ENCODE measurements at regions not wholly inside any gene's neighbourhood (a gene's known extent, or its start where the extent isn't known, plus 50 kb on each side); places are given as distances from the start of the nearest gene placed in this dataset.

DNA sequence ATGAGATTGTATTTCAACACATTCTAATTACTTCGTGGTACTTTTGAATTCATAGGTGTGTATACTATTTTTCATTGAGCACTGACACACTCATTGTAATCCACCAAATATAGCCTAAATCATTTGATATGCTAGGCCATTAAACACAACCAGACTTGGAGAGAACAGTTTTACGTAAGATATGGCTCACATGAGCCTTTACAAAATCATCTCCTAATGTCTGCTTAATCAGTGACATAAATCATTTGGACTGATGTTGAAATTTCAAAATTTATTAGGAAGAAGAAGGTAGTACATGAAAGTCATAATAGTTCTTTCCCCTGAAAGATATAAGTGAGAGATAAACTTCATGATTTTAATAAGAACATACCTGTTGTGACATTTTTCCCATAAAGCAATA lies 550.2 kb upstream of the LINC00305 start:
- TF ChIP-seq, protein P1, sequence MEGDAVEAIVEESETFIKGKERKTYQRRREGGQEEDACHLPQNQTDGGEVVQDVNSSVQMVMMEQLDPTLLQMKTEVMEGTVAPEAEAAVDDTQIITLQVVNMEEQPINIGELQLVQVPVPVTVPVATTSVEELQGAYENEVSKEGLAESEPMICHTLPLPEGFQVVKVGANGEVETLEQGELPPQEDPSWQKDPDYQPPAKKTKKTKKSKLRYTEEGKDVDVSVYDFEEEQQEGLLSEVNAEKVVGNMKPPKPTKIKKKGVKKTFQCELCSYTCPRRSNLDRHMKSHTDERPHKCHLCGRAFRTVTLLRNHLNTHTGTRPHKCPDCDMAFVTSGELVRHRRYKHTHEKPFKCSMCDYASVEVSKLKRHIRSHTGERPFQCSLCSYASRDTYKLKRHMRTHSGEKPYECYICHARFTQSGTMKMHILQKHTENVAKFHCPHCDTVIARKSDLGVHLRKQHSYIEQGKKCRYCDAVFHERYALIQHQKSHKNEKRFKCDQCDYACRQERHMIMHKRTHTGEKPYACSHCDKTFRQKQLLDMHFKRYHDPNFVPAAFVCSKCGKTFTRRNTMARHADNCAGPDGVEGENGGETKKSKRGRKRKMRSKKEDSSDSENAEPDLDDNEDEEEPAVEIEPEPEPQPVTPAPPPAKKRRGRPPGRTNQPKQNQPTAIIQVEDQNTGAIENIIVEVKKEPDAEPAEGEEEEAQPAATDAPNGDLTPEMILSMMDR (IDR thresholded peaks at IDR 0.05), result no peak
- TF ChIP-seq, protein P2, sequence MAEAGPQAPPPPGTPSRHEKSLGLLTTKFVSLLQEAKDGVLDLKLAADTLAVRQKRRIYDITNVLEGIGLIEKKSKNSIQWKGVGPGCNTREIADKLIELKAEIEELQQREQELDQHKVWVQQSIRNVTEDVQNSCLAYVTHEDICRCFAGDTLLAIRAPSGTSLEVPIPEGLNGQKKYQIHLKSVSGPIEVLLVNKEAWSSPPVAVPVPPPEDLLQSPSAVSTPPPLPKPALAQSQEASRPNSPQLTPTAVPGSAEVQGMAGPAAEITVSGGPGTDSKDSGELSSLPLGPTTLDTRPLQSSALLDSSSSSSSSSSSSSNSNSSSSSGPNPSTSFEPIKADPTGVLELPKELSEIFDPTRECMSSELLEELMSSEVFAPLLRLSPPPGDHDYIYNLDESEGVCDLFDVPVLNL (CRISPR knock-in tag; IDR thresholded peaks at IDR 0.05; ENCODE audit: borderline replicate concordance, low read depth), result no peak
- no peak for TF ChIP-seq TCF7 (CRISPR knock-in tag; IDR thresholded peaks at IDR 0.05; ENCODE audit: low read depth)
- TF ChIP-seq, protein P3, sequence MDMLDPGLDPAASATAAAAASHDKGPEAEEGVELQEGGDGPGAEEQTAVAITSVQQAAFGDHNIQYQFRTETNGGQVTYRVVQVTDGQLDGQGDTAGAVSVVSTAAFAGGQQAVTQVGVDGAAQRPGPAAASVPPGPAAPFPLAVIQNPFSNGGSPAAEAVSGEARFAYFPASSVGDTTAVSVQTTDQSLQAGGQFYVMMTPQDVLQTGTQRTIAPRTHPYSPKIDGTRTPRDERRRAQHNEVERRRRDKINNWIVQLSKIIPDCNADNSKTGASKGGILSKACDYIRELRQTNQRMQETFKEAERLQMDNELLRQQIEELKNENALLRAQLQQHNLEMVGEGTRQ (CRISPR knock-in tag; IDR thresholded peaks at IDR 0.05), result no peak
- no peak for TF ChIP-seq SMAD3 (CRISPR knock-in tag; IDR thresholded peaks at IDR 0.05; ENCODE audit: borderline replicate concordance)
- TF ChIP-seq, protein P4, sequence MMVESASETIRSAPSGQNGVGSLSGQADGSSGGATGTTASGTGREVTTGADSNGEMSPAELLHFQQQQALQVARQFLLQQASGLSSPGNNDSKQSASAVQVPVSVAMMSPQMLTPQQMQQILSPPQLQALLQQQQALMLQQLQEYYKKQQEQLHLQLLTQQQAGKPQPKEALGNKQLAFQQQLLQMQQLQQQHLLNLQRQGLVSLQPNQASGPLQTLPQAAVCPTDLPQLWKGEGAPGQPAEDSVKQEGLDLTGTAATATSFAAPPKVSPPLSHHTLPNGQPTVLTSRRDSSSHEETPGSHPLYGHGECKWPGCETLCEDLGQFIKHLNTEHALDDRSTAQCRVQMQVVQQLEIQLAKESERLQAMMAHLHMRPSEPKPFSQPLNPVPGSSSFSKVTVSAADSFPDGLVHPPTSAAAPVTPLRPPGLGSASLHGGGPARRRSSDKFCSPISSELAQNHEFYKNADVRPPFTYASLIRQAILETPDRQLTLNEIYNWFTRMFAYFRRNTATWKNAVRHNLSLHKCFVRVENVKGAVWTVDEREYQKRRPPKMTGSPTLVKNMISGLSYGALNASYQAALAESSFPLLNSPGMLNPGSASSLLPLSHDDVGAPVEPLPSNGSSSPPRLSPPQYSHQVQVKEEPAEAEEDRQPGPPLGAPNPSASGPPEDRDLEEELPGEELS (CRISPR knock-in tag; IDR thresholded peaks at IDR 0.05), result no peak
- no peak for TF ChIP-seq ZNF121 (CRISPR knock-in tag; IDR thresholded peaks at IDR 0.05)
- TF ChIP-seq, protein P5, sequence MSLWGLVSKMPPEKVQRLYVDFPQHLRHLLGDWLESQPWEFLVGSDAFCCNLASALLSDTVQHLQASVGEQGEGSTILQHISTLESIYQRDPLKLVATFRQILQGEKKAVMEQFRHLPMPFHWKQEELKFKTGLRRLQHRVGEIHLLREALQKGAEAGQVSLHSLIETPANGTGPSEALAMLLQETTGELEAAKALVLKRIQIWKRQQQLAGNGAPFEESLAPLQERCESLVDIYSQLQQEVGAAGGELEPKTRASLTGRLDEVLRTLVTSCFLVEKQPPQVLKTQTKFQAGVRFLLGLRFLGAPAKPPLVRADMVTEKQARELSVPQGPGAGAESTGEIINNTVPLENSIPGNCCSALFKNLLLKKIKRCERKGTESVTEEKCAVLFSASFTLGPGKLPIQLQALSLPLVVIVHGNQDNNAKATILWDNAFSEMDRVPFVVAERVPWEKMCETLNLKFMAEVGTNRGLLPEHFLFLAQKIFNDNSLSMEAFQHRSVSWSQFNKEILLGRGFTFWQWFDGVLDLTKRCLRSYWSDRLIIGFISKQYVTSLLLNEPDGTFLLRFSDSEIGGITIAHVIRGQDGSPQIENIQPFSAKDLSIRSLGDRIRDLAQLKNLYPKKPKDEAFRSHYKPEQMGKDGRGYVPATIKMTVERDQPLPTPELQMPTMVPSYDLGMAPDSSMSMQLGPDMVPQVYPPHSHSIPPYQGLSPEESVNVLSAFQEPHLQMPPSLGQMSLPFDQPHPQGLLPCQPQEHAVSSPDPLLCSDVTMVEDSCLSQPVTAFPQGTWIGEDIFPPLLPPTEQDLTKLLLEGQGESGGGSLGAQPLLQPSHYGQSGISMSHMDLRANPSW (CRISPR knock-in tag; conservative IDR thresholded peaks at IDR 0.05; ENCODE audit: low read depth), result no peak
- TF ChIP-seq, protein P6, sequence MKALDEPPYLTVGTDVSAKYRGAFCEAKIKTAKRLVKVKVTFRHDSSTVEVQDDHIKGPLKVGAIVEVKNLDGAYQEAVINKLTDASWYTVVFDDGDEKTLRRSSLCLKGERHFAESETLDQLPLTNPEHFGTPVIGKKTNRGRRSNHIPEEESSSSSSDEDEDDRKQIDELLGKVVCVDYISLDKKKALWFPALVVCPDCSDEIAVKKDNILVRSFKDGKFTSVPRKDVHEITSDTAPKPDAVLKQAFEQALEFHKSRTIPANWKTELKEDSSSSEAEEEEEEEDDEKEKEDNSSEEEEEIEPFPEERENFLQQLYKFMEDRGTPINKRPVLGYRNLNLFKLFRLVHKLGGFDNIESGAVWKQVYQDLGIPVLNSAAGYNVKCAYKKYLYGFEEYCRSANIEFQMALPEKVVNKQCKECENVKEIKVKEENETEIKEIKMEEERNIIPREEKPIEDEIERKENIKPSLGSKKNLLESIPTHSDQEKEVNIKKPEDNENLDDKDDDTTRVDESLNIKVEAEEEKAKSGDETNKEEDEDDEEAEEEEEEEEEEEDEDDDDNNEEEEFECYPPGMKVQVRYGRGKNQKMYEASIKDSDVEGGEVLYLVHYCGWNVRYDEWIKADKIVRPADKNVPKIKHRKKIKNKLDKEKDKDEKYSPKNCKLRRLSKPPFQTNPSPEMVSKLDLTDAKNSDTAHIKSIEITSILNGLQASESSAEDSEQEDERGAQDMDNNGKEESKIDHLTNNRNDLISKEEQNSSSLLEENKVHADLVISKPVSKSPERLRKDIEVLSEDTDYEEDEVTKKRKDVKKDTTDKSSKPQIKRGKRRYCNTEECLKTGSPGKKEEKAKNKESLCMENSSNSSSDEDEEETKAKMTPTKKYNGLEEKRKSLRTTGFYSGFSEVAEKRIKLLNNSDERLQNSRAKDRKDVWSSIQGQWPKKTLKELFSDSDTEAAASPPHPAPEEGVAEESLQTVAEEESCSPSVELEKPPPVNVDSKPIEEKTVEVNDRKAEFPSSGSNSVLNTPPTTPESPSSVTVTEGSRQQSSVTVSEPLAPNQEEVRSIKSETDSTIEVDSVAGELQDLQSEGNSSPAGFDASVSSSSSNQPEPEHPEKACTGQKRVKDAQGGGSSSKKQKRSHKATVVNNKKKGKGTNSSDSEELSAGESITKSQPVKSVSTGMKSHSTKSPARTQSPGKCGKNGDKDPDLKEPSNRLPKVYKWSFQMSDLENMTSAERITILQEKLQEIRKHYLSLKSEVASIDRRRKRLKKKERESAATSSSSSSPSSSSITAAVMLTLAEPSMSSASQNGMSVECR (CRISPR knock-in tag; IDR thresholded peaks at IDR 0.05; ENCODE audit: borderline replicate concordance), result no peak
- TF ChIP-seq, protein P7, sequence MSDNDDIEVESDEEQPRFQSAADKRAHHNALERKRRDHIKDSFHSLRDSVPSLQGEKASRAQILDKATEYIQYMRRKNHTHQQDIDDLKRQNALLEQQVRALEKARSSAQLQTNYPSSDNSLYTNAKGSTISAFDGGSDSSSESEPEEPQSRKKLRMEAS (CRISPR knock-in tag; IDR thresholded peaks at IDR 0.05), result no peak
